HCT116 (cell line): ENCODE measurements at regions not wholly inside any gene's neighbourhood (a gene's known extent, or its start where the extent isn't known, plus 50 kb on each side); places are given as distances from the start of the nearest gene placed in this dataset.

Experiments used
- ATAC-seq: fragments of 200-7000 bp; cut with Tn5 transposase; 2 replicates; pipeline ENCODE4 v1.9.1; 2020; ENCODE audit warnings: mild to moderate bottlenecking, moderate library complexity
- BruUV-seq: library from RNA; stranded (reverse); fragments of 400-500 nt; replicated peaks from 2 replicates; lab custom pipeline; 2021; lab: Mats Ljungman, UMichigan
- CTCF ChIA-PET: fragments of 300-600 bp; sonication (Branson Sonifier 250); formaldehyde crosslinking; loops from one replicate; lab custom pipeline; 2021; ENCODE audit warnings: antibody characterized with exemption; lab: Charles Lee
- POLR2A ChIA-PET: fragments of 300-600, 350-600 bp; sonication (Branson Sonifier 250); formaldehyde crosslinking; loops from one replicate; lab custom pipeline; 2021; ENCODE audit warnings: antibody characterized with exemption; lab: Charles Lee
- RAD21 ChIA-PET, 2 experiments: fragments of 300-600 bp; sonication (Branson Sonifier 250); formaldehyde crosslinking; loops; one replicate each; lab custom pipeline; 2023; ENCODE audit warnings: low total read pairs in 2 of 2; ENCODE audit not compliant: uncharacterized antibody in 2 of 2, unreplicated experiment in 2 of 2, low non-redundant PET in 1 of 2; lab: Charles Lee
- DNase-seq: peaks from one replicate; pipeline ENCODE4 v3.0.0-alpha.2; 2010; ENCODE audit warnings: low read depth, low spot score
- H2AFZ ChIP-seq: fragments of 200-600 bp; shearing (Covaris generic), sonication (generic); 2 replicates; pipeline ENCODE4 v1.6.1; 2017; ENCODE audit warnings: low read depth, mixed run types, mixed read lengths, antibody characterized with exemption, low read length; ENCODE audit not compliant: poor library complexity, severe bottlenecking
- H3K27ac ChIP-seq: 2 replicates; pipeline ENCODE4 v1.5.1; 2012; ENCODE audit warnings: low read depth, low read length
- H3K27me3 ChIP-seq: fragments of 200-600 bp; sonication (generic); 2 replicates; pipeline ENCODE4 v1.6.1; 2016; ENCODE audit warnings: mixed run types, low read length, mixed read lengths; ENCODE audit not compliant: insufficient read depth
- H3K36me3 ChIP-seq, 2 experiments: fragments of 200-500 bp in 1 of 2; fragments of 200-600 bp in 1 of 2; sonication (Bioruptor generic) in 1 of 2; sonication (generic) in 1 of 2; 2 replicates each; pipeline versions ENCODE4 v1.5.1 to v1.6.1; 2014 to 2016; ENCODE audit warnings: low read length in 2 of 2, inconsistent platforms in 1 of 2, mixed read lengths in 1 of 2, mixed run types in 1 of 2; ENCODE audit not compliant: insufficient read depth in 2 of 2, control insufficient read depth in 1 of 2
- H3K4me1 ChIP-seq, 2 experiments: fragments of 200-600 bp in 1 of 2; sonication (generic) in 1 of 2; 2 replicates each; pipeline versions ENCODE4 v1.5.1 to v1.6.1; 2012 to 2017; ENCODE audit warnings: low read length in 2 of 2, inconsistent platforms in 1 of 2, mild to moderate bottlenecking in 1 of 2, mixed read lengths in 1 of 2, mixed run types in 1 of 2, moderate library complexity in 1 of 2; ENCODE audit not compliant: insufficient read depth in 2 of 2, control insufficient read depth in 1 of 2
- H3K4me2 ChIP-seq: fragments of 200-600 bp; sonication (generic); 2 replicates; pipeline ENCODE4 v1.6.1; 2017; ENCODE audit warnings: mixed run types, low read length, mixed read lengths
- H3K4me3 ChIP-seq, 2 experiments: fragments of 200-600 bp in 1 of 2; sonication (generic) in 1 of 2; replicated peaks in 1 of 2; 2 replicates each; pipeline ENCODE4 v1.5.1; 2011 to 2016; ENCODE audit warnings: low read length in 2 of 2, control low read depth in 1 of 2, low read depth in 1 of 2, mild to moderate bottlenecking in 1 of 2, mixed read lengths in 1 of 2, mixed run types in 1 of 2
- H3K79me2 ChIP-seq: fragments of 200-600 bp; sonication (generic); 2 replicates; pipeline ENCODE4 v1.6.1; 2017; ENCODE audit warnings: mild to moderate bottlenecking, mixed run types, low read length, moderate library complexity, mixed read lengths; ENCODE audit not compliant: insufficient read depth
- H3K9ac ChIP-seq: fragments of 200-600 bp; sonication (generic); 2 replicates; pipeline ENCODE4 v1.6.1; 2016; ENCODE audit warnings: low read length, mixed read lengths
- H3K9me2 ChIP-seq: fragments of 200-600 bp; sonication (generic), shearing (Covaris generic); 2 replicates; pipeline ENCODE4 v1.6.1; 2017; ENCODE audit warnings: mixed run types, mild to moderate bottlenecking, moderate library complexity; ENCODE audit not compliant: insufficient read depth
- H3K9me3 ChIP-seq, 2 experiments: fragments of 200-500 bp in 1 of 2; fragments of 200-600 bp in 1 of 2; sonication (Bioruptor generic) in 1 of 2; sonication (generic) in 1 of 2; 2 replicates each; pipeline ENCODE4 v1.6.1; 2014 to 2017; ENCODE audit warnings: low read length in 2 of 2, mixed read lengths in 2 of 2, inconsistent platforms in 1 of 2, low read depth in 1 of 2, mild to moderate bottlenecking in 1 of 2, mixed run types in 1 of 2, moderate library complexity in 1 of 2; ENCODE audit not compliant: control insufficient read depth in 1 of 2, insufficient read depth in 1 of 2
- H4K20me1 ChIP-seq: fragments of 200-600 bp; sonication (generic), shearing (Covaris generic); 2 replicates; pipeline ENCODE4 v1.6.1; 2017; ENCODE audit warnings: mixed run types, mild to moderate bottlenecking, moderate library complexity; ENCODE audit not compliant: insufficient read depth
- EZH2 ChIP-seq: fragments of 200-600 bp; sonication (generic); IDR thresholded peaks from 2 replicates; pipeline ENCODE4 v1.6.1; 2017; ENCODE audit warnings: antibody characterized with exemption, mixed run types
- FOSL1 ChIP-seq: IDR thresholded peaks from 2 replicates; pipeline ENCODE4 v1.6.1; 2012; ENCODE audit warnings: low read depth
- POLR2A ChIP-seq: IDR thresholded peaks from 2 replicates; pipeline ENCODE4 v1.7.0; 2011; ENCODE audit warnings: borderline replicate concordance; ENCODE audit not compliant: insufficient read depth, insufficient read length; ENCODE audit errors: extremely low read depth
- SP1 ChIP-seq: IDR thresholded peaks from 2 replicates; pipeline ENCODE4 v1.6.1; 2012; ENCODE audit warnings: low read depth
- ZNF274 ChIP-seq: fragments of 200-500 bp; sonication (Bioruptor generic); IDR thresholded peaks from 2 replicates; pipeline ENCODE4 v1.6.1; 2014; ENCODE audit warnings: mild to moderate bottlenecking, low read depth, low read length, inconsistent platforms
- intact Hi-C: fragments of 100-400 bp; cut with micrococcal nuclease; formaldehyde crosslinking; loops from 2 replicates; pipeline ENCODE4 v1.10.0; 2022
- TF ChIP-seq, protein P1 (sequence below): IDR thresholded peaks from 2 replicates; pipeline ENCODE4 v1.6.1; 2012; ENCODE audit warnings: low read depth
- TF ChIP-seq, protein P2 (sequence below): IDR thresholded peaks from 2 replicates; pipeline ENCODE4 v1.6.1; 2012

DNA sequence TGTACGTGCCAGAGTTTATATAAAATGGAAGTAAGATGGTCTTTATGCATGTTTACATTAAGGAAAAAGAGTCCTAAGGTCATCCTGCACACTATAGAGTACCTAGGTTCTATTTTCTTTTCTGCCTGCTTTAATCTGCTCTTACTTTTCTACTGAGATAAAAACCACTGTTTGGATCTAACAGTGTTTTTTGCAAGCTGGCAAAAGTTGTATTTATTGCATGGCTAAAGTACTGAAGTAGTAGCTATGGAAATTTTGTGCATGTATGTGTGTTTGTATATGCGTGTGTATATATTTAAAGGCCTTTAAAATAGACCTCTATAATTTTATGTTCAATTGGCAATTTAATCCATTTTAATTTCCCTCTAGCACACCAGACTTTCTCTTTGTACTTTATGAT lies 98.3 kb upstream of the CPSF6 start:
- H2AFZ ChIP-seq = no peak overlapping the region
- DNase-seq = no peak
- RAD21 ChIA-PET = no interaction called here
- POLR2A ChIA-PET = no interaction called here
- TF ChIP-seq FOSL1 (no peak), EZH2 (no peak), SP1 (no peak), POLR2A (no peak)
- TF ChIP-seq, protein P1, sequence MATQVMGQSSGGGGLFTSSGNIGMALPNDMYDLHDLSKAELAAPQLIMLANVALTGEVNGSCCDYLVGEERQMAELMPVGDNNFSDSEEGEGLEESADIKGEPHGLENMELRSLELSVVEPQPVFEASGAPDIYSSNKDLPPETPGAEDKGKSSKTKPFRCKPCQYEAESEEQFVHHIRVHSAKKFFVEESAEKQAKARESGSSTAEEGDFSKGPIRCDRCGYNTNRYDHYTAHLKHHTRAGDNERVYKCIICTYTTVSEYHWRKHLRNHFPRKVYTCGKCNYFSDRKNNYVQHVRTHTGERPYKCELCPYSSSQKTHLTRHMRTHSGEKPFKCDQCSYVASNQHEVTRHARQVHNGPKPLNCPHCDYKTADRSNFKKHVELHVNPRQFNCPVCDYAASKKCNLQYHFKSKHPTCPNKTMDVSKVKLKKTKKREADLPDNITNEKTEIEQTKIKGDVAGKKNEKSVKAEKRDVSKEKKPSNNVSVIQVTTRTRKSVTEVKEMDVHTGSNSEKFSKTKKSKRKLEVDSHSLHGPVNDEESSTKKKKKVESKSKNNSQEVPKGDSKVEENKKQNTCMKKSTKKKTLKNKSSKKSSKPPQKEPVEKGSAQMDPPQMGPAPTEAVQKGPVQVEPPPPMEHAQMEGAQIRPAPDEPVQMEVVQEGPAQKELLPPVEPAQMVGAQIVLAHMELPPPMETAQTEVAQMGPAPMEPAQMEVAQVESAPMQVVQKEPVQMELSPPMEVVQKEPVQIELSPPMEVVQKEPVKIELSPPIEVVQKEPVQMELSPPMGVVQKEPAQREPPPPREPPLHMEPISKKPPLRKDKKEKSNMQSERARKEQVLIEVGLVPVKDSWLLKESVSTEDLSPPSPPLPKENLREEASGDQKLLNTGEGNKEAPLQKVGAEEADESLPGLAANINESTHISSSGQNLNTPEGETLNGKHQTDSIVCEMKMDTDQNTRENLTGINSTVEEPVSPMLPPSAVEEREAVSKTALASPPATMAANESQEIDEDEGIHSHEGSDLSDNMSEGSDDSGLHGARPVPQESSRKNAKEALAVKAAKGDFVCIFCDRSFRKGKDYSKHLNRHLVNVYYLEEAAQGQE = no peak
- TF ChIP-seq, protein P2, sequence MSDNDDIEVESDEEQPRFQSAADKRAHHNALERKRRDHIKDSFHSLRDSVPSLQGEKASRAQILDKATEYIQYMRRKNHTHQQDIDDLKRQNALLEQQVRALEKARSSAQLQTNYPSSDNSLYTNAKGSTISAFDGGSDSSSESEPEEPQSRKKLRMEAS = no peak
- TF ChIP-seq, all 23 proteins: peak for 0
- Histone ChIP-seq H3K4me3 (no peak overlapping the region), H3K27ac (no peak overlapping the region), H3K4me2 (no peak overlapping the region), H3K9me3 (peaks cover 10 to 11% of the 10 kb centered on the region in 2 experiments; a peak in 3 of 4 replicates), H3K79me2 (no peaks in the 10 kb centered on the region), H3K4me1 (no peaks in the 10 kb centered on the region), H3K27me3 (no peaks in the 10 kb centered on the region), H4K20me1 (no peaks in the 10 kb centered on the region), H3K9ac (no peak overlapping the region), H3K36me3 (no peaks in the 10 kb centered on the region), H3K9me2 (no peaks in the 10 kb centered on the region)
- no TSS peak for BruUV-seq
- intact Hi-C loops = no loop called here
- CTCF ChIA-PET = no interaction called here
- no peak for ATAC-seq

DNA sequence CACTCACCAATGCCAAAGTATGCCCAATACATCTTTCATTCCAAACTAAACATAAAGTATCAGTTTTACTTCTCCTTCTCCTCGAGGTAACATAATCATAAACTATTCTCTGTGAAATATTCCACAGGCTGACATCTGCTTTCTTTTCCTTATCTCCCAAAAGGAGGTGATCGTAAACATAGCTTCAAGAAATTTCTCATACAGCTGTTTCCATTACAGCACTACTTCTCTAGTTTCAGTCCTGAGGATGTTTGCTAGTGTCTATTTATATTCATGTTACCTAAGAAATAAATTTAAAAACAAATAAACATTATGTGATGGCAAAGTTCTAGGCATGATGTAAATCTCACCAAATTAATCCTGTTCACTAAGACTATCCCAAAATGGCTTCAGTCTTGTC lies 90.1 kb upstream of the CPSF6 start:
- Histone ChIP-seq H3K27ac (no peak overlapping the region), H3K4me3 (no peak overlapping the region), H3K27me3 (no peaks in the 10 kb centered on the region), H3K79me2 (no peaks in the 10 kb centered on the region), H3K36me3 (no peaks in the 10 kb centered on the region), H3K4me2 (no peak overlapping the region), H3K4me1 (no peaks in the 10 kb centered on the region), H3K9me3 (no peaks in the 10 kb centered on the region), H4K20me1 (no peaks in the 10 kb centered on the region), H2AFZ (no peak overlapping the region), H3K9me2 (no peaks in the 10 kb centered on the region), H3K9ac (no peak overlapping the region)
- DNase-seq (no peak), ATAC-seq (no peak)
- BruUV-seq = no TSS peak
- POLR2A ChIA-PET = no interaction called here
- TF ChIP-seq ZNF274 = no peak
- intact Hi-C loops = no loop called here
- CTCF ChIA-PET = no interaction called here
- RAD21 ChIA-PET = no interaction called here
